Vagina (tissue), 2 donors: ENCODE measurements at regions not wholly inside any gene's neighbourhood (a gene's known extent, or its start where the extent isn't known, plus 50 kb on each side); places are given as distances from the start of the nearest gene placed in this dataset.

Experiments used
- POLR2AphosphoS5 ChIP-seq, 2 donors: sonication (generic); formaldehyde crosslinking; IDR thresholded peaks; one replicate each; pipeline ENCODE4 v1.9.0; 2017; ENCODE audit warnings: antibody characterized with exemption in 2 of 2, mild to moderate bottlenecking in 2 of 2, low read depth in 1 of 2; ENCODE audit not compliant: insufficient read depth in 1 of 2
- TF ChIP-seq, protein P1 (sequence below), 3 experiments: fragments of 450-650 bp in 2 of 3; fragments of 200-600 bp in 1 of 3; sonication (generic) in 1 of 3; IDR thresholded peaks; one replicate each; pipeline ENCODE4 v1.5.1; 2017 to 2019; ENCODE audit warnings: antibody characterized with exemption in 3 of 3, mild to moderate bottlenecking in 2 of 3, moderate library complexity in 2 of 3

DNA sequence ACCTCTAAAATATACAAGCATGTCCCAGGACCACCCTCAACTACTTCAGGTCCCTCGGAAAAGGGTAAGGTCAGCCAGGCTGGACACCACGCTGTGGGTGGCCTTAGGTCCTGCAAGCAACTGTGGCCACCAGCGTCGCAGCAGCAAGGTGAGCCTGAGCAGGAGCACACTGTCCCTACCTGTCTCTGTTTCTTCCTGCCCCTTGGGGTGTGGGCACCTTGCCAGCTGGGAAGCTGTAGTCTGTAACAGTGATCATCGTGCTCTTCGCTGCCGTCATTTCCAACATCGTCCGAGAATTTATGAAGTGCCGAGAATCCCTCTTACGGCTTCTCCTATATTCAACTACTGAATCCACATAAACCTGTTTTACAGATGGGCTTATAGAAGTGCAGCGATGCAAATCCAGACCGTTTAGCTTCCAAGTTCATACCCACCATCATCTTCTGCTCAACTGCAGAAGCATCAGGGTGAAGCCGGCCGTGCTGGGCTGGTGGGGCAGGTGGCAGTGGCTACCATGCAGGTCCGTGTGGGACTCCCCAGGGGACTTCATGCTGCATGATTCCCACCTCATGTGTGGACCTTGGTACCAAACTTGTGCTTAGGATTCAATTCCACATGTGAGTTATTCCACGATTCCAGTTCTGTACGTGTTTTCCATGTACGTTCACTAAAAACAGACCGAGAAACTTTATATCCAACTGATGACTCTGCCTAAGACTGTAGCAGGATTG, 361.3 kb upstream of the SFSWAP start:
- TF ChIP-seq, protein P1, sequence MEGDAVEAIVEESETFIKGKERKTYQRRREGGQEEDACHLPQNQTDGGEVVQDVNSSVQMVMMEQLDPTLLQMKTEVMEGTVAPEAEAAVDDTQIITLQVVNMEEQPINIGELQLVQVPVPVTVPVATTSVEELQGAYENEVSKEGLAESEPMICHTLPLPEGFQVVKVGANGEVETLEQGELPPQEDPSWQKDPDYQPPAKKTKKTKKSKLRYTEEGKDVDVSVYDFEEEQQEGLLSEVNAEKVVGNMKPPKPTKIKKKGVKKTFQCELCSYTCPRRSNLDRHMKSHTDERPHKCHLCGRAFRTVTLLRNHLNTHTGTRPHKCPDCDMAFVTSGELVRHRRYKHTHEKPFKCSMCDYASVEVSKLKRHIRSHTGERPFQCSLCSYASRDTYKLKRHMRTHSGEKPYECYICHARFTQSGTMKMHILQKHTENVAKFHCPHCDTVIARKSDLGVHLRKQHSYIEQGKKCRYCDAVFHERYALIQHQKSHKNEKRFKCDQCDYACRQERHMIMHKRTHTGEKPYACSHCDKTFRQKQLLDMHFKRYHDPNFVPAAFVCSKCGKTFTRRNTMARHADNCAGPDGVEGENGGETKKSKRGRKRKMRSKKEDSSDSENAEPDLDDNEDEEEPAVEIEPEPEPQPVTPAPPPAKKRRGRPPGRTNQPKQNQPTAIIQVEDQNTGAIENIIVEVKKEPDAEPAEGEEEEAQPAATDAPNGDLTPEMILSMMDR (IDR thresholded peaks at IDR 0.05) = no peak
- TF ChIP-seq POLR2AphosphoS5 (IDR thresholded peaks at IDR 0.05; ENCODE audit: insufficient read depth in 1 of 2, low read depth in 1 of 2) = no peak
